IMR-90 (cell line): ENCODE measurements at regions not wholly inside any gene's neighbourhood (a gene's known extent, or its start where the extent isn't known, plus 50 kb on each side); places are given as distances from the start of the nearest gene placed in this dataset.

Experiments
- MAFK ChIP-seq: IDR thresholded peaks from 2 replicates; pipeline ENCODE4 v1.6.1; 2012; ENCODE audit warnings: low read depth, low read length, improper control_type of control experiment
- POLR2A ChIP-seq: IDR thresholded peaks from 2 replicates; pipeline ENCODE4 v1.6.1; 2012; ENCODE audit warnings: mild to moderate bottlenecking, low read depth, low read length
- TF ChIP-seq, protein P1 (sequence below): conservative IDR thresholded peaks from 2 replicates; pipeline ENCODE4 v1.5.1; 2012; ENCODE audit warnings: mild to moderate bottlenecking, low read depth, low read length, improper control_type of control experiment
- TF ChIP-seq, protein P2 (sequence below): fragments of 150-350 bp; IDR thresholded peaks from 2 replicates; pipeline ENCODE4 v1.6.1; 2017; ENCODE audit warnings: mild to moderate bottlenecking, antibody characterized with exemption, low read length, low read depth

DNA sequence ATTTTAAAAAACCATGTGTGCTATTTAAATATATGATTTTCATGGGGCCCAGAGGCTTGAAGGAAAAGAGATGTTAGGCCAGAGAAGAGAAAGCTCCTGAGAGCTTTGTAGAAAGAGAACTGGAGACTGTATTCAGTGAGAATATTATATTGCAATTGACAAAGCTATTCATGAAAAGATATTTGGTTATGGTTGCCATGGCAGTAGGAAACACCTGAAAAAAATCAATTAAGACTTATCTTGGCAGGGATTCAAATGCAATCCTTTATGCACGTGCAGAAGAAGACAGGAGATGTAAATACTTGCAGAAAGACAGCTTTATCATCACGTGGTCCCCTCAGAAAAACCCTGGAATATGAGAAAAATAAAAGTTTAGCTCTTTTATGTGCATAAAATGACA lies 636.0 kb upstream of the TBL1XR1 start:
- TF ChIP-seq, protein P1, sequence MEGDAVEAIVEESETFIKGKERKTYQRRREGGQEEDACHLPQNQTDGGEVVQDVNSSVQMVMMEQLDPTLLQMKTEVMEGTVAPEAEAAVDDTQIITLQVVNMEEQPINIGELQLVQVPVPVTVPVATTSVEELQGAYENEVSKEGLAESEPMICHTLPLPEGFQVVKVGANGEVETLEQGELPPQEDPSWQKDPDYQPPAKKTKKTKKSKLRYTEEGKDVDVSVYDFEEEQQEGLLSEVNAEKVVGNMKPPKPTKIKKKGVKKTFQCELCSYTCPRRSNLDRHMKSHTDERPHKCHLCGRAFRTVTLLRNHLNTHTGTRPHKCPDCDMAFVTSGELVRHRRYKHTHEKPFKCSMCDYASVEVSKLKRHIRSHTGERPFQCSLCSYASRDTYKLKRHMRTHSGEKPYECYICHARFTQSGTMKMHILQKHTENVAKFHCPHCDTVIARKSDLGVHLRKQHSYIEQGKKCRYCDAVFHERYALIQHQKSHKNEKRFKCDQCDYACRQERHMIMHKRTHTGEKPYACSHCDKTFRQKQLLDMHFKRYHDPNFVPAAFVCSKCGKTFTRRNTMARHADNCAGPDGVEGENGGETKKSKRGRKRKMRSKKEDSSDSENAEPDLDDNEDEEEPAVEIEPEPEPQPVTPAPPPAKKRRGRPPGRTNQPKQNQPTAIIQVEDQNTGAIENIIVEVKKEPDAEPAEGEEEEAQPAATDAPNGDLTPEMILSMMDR, result no peak
- TF ChIP-seq, protein P2, sequence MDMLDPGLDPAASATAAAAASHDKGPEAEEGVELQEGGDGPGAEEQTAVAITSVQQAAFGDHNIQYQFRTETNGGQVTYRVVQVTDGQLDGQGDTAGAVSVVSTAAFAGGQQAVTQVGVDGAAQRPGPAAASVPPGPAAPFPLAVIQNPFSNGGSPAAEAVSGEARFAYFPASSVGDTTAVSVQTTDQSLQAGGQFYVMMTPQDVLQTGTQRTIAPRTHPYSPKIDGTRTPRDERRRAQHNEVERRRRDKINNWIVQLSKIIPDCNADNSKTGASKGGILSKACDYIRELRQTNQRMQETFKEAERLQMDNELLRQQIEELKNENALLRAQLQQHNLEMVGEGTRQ, result no peak
- no peak for TF ChIP-seq MAFK
- no peak for TF ChIP-seq POLR2A
